Activated CD4-positive, alpha-beta memory T cell treated with anti-CD3 and anti-CD28 coated beads, Interleukin-2, amount 10 ng/mL, durations not matched to agents 7 days and 5 days (primary cell): ENCODE measurements at regions not wholly inside any gene's neighbourhood (a gene's known extent, or its start where the extent isn't known, plus 50 kb on each side); places are given as distances from the start of the nearest gene placed in this dataset.

Experiments used
- CTCF ChIA-PET: fragments of 350-600 bp; sonication (Branson Sonifier 250); formaldehyde crosslinking; loops from one replicate; lab custom pipeline; 2021; ENCODE audit warnings: antibody characterized with exemption, inconsistent platforms; lab: Charles Lee
- POLR2A ChIA-PET: fragments of 350-600 bp; sonication (Branson Sonifier 250); formaldehyde crosslinking; loops from one replicate; lab custom pipeline; 2021; ENCODE audit warnings: antibody characterized with exemption; lab: Charles Lee
- DNase-seq: peaks from one replicate; pipeline ENCODE4 v3.0.0-alpha.2; 2020
- H3K27ac Mint-ChIP-seq: one replicate; pipeline ENCODE4 v1.8.0; 2021; ENCODE audit warnings: mild to moderate bottlenecking, mixed read lengths
- H3K27me3 Mint-ChIP-seq: one replicate; pipeline ENCODE4 v1.8.0; 2021; ENCODE audit warnings: mixed read lengths
- H3K36me3 Mint-ChIP-seq: one replicate; pipeline ENCODE4 v1.8.0; 2021; ENCODE audit warnings: low read depth, mixed read lengths
- H3K4me1 Mint-ChIP-seq: one replicate; pipeline ENCODE4 v1.8.0; 2021; ENCODE audit warnings: mixed read lengths
- H3K4me3 Mint-ChIP-seq: one replicate; pipeline ENCODE4 v1.8.0; 2021; ENCODE audit warnings: mild to moderate bottlenecking, mixed read lengths
- H3K9me3 Mint-ChIP-seq: one replicate; pipeline ENCODE4 v1.8.0; 2021; ENCODE audit warnings: mixed read lengths

DNA sequence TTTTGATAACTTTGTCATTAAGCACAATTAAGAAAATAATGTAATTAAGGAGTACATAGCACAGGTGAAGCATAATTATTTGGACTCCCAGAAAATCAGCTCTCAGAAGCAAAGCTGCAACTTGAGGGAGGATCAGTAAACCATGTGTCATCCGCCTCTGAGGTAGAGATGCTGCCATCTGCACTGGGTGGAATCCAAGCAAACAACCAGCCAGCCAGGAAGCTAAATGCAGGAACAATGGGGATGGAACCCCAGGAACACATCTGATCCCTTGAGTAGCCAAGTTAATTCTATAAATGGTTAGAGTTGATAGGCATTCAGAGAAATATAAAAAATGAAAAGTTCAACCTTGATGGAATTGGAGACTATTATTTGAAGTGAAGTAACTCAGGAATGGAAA, 520.2 kb downstream of the RFC3 start:
- DNase-seq, result no peak
- POLR2A ChIA-PET, result no interaction called here
- Mint-ChIP-seq H3K27me3 (no peaks in the 10 kb centered on the region), H3K9me3 (peaks cover 8% of the 10 kb centered on the region), H3K36me3 (no peaks in the 10 kb centered on the region), H3K27ac (no peak overlapping the region), H3K4me3 (no peak overlapping the region), H3K4me1 (no peaks in the 10 kb centered on the region)
- CTCF ChIA-PET, result no interaction called here

DNA sequence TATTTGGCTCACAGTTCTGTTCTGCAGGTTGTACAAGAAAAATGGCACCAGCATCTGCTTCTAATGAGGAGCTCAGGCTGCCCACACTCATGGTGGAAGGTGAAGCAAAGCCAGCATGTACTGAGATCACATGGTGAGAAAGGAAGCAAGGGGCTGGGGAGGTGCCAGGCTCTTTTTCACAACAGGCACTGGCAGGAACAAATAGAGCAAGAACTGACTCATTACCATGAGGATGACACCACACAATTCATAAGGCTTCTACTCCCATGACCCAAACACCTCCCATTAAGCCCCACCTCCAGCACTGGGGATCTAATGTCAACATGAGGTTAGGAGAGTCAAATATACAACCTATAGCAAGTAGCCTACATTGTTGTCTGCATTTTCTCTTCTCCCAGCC, 522.6 kb downstream of the RFC3 start:
- no peak overlapping the region for H3K27ac Mint-ChIP-seq
- ChIA-PET POLR2A (no interaction called here), CTCF (no interaction called here)
- H3K4me1 Mint-ChIP-seq, result no peaks in the 10 kb centered on the region
- no peak overlapping the region for H3K4me3 Mint-ChIP-seq
- no peaks in the 10 kb centered on the region for H3K36me3 Mint-ChIP-seq
- H3K27me3 Mint-ChIP-seq, result no peaks in the 10 kb centered on the region
- peaks cover 4% of the 10 kb centered on the region for H3K9me3 Mint-ChIP-seq
- DNase-seq, result no peak

DNA sequence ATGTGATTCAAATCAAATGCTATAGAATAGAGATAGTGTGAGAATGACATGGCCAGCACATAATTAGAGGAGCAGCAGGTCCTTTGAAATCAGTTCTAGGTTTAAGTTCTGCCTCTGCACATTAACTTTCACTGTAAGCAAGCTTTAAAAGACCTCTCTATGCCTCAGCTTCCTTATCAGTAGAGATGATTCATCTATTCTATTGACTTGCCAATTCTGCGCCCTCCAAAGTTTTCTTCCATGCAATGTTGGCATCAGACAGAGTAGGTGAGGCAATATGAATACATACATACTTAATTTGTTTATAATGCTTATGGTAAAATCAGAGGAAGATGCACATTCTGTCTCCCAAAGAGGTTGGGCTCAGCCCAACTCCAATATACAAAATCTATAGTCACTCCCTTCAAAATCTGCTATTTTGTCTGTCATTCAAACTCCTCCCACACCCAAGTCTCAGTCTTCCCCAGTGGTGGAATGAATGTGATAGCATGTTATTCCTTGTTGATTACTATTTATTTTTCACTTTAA, 525.5 kb downstream of the RFC3 start:
- no peak for DNase-seq
- no peak overlapping the region for H3K4me3 Mint-ChIP-seq
- H3K27me3 Mint-ChIP-seq, result no peaks in the 10 kb centered on the region
- ChIA-PET CTCF (no interaction called here), POLR2A (no interaction called here)
- H3K27ac Mint-ChIP-seq, result no peak overlapping the region
- H3K36me3 Mint-ChIP-seq, result no peaks in the 10 kb centered on the region
- peaks cover 4% of the 10 kb centered on the region for H3K9me3 Mint-ChIP-seq
- no peaks in the 10 kb centered on the region for H3K4me1 Mint-ChIP-seq

DNA sequence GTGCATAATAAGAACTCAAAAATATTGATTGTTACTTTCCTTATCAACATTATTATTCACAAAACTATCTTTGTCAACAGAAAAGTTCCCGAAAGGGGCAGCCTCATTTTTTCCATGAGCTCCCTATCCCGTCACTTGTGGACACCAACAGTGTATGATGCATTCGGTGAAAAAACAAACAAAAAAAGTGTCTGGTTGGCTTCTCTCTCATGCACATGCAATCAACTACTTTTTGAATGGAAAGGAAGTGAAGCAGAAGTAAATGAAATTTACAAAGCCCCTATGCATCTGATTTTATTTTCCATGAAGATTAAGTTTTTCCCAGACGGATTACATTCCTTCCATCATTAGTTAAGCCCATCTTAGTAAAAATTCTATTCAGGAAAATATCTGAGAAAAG, 526.9 kb downstream of the RFC3 start:
- CTCF ChIA-PET, result no interaction called here
- H3K27me3 Mint-ChIP-seq, result no peaks in the 10 kb centered on the region

DNA sequence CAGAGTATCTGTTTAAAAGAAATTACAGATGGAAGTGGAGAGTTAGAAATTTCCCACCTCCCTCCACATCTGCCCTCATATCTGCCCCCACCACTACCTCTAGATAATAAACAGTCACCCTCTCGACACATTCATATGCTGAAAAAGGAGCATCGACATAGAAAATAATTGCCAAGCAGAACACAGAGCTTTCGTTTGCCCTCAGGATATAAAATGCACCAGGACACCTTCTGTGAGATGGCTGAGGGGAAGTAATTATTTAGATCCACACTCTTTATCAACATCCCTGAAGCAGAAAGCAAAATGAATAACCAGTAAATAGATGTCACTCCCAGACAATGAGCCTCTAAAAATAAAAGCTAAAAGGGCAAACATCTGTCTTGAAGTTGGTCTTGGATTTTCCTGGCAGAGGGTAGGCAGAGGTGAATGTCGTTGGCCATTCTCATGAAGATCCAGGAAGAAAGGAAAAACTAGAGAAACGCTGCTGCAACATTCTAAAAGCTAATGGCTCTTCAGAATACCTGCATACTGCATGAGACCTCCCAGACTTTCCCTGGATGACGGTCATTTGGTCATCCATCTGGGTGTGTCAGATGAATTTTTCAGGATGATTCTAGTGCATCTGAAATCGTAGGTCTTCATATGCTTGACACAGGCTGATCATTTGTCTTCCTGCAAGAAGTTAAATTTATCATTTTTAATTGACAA, 527.5 kb downstream of the RFC3 start:
- CTCF ChIA-PET, result no interaction called here
- Mint-ChIP-seq H3K4me1 (no peaks in the 10 kb centered on the region), H3K4me3 (no peak overlapping the region), H3K9me3 (peaks cover 5% of the 10 kb centered on the region), H3K27ac (no peak overlapping the region), H3K36me3 (no peaks in the 10 kb centered on the region), H3K27me3 (no peaks in the 10 kb centered on the region)
- POLR2A ChIA-PET, result no interaction called here
- no peak for DNase-seq

More for the DNA sequence above, 526.9 kb downstream of the RFC3 start:
- Mint-ChIP-seq H3K27ac (no peak overlapping the region), H3K4me3 (no peak overlapping the region), H3K4me1 (no peaks in the 10 kb centered on the region), H3K9me3 (peaks cover 4% of the 10 kb centered on the region), H3K36me3 (no peaks in the 10 kb centered on the region)
- DNase-seq, result no peak
- POLR2A ChIA-PET, result no interaction called here

DNA sequence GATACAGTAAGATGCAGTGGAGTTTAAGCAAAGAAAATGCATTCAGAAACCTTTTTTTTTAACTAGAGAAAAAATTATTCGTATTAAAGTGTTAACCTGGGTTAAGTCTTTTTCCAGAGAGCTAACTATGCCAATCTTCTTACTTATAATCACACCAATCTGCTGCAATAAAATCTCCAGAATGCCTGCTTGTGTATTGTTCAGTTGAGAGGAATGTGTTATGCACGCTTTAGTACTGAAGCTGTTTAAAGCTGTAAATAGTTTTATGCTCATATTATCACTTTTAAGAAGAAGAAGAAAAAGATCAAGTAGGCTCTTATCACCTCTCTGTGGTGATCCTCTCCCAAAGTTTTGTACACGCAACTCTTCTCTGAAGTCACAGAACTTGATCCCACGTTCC, 528.7 kb downstream of the RFC3 start:
- Mint-ChIP-seq H3K9me3 (peaks cover 12% of the 10 kb centered on the region), H3K36me3 (no peaks in the 10 kb centered on the region), H3K4me3 (no peak overlapping the region), H3K27ac (no peak overlapping the region), H3K4me1 (no peaks in the 10 kb centered on the region), H3K27me3 (no peaks in the 10 kb centered on the region)
- CTCF ChIA-PET, result no interaction called here
- POLR2A ChIA-PET, result no interaction called here
- no peak for DNase-seq

DNA sequence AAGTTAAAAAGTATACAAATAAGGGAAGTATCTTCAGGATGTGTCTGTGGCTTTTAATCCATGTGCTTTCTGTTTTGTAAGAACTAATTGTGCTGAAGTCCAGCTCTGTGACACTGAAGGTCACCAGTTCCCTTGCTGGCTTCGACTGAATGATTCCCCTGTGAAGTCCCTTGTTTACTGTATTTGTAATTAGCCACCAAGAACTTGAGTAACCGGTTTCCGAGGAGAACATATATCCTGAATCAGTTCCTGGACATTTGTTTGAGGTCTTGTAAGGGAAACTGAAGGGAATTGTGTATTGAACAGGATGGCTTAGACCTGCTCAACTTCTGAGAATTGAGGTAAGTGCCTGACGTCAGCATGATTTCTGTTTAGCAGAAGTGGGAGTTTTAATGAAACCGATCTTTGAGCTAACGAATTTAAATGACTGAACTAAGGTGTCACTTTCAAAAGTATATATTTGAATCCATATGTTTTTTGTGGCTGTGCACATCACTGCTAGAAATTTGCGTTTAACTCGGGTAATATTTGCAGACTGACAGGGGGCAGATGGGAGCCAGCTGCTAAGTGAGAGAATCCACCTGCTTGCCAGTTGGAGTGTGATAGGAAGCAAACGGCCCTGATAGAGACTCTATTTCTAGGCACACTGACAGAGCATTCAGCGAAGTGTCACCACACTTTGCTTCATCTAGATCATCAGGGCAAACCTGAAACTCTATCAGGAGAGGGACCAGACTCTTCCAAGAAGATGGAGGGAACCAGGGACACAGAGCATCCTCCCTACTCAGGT, 530.0 kb downstream of the RFC3 start:
- DNase-seq, result no peak
- ChIA-PET POLR2A (no interaction called here), CTCF (no interaction called here)
- Mint-ChIP-seq H3K9me3 (peaks cover 10% of the 10 kb centered on the region), H3K4me3 (no peak overlapping the region), H3K27ac (no peak overlapping the region), H3K4me1 (no peaks in the 10 kb centered on the region), H3K36me3 (no peaks in the 10 kb centered on the region), H3K27me3 (no peaks in the 10 kb centered on the region)

DNA sequence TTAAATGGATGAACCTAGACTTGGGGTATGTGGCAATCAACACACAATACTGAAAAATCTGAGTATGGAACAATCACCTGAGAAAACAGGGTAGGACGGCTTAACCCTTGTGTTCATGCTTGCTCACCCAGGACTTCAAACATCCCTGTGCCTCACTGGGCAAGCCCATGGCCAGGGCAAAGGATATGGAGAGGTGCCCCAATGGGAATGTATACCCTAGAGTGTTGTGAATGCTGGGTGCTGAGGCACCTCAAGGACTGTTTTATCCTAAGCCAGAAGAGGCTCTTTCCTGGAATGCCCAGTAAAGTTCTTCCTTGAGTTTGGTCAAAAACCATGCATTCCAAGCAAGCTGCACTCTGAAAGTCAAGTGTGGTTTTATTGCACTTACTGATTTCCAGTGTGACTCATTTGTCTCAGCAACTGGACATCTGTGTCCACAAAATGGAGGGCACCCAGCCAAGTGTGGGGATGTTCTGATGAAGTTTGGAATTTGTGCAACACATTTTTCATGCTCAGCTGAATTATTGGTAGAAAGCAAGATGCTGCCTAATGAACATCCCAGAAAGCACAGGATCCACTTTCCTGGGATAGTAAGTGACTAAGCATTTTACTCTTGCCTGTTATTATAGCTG, 531.3 kb downstream of the RFC3 start:
- peaks cover 10% of the 10 kb centered on the region for H3K9me3 Mint-ChIP-seq
- no peaks in the 10 kb centered on the region for H3K36me3 Mint-ChIP-seq
- no peak overlapping the region for H3K4me3 Mint-ChIP-seq
- POLR2A ChIA-PET, result no interaction called here
- DNase-seq, result no peak
- no peaks in the 10 kb centered on the region for H3K27me3 Mint-ChIP-seq
- H3K27ac Mint-ChIP-seq, result no peak overlapping the region
- no peaks in the 10 kb centered on the region for H3K4me1 Mint-ChIP-seq
- CTCF ChIA-PET, result no interaction called here

DNA sequence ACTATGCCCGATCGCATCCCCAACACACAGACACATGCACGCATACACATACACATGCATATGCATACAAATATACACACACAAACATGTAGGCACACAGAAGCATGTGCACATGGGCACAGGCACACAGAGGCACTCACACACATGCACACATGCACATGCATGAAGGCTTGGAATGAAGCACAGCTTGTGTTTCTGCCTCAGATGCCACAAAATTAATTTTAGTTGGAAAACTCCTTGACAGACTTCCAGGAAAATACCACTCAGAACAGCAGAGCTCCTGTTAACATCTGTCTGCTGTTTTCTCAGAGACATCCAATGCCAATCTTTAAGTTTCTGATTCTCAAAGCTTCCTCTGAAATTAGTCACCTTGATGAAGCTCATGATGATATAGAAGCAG, 532.7 kb downstream of the RFC3 start:
- Mint-ChIP-seq H3K9me3 (peaks cover 16% of the 10 kb centered on the region), H3K36me3 (no peaks in the 10 kb centered on the region), H3K4me1 (no peaks in the 10 kb centered on the region), H3K4me3 (no peak overlapping the region), H3K27me3 (no peaks in the 10 kb centered on the region), H3K27ac (no peak overlapping the region)
- POLR2A ChIA-PET, result no interaction called here
- CTCF ChIA-PET, result no interaction called here
- DNase-seq, result no peak

DNA sequence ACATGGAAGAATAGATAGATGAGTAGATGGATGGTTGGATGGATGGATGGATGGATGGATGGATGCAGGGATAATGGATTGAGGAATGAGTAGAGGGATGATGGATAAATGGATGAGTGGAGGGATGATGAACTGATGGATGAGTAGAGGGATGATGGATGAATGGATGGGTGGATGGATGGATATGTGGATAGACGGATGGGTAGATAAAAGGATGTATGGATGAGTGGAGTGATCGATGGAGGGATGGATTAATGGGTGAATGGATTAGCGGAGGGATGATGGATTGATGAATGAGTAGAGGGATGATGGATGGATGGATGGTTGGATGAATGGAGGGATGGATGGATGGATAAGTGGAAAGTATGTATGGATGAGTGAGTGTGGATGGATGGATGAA, 533.2 kb downstream of the RFC3 start:
- Mint-ChIP-seq H3K9me3 (peaks cover 16% of the 10 kb centered on the region), H3K4me3 (no peak overlapping the region), H3K4me1 (no peaks in the 10 kb centered on the region), H3K27me3 (no peaks in the 10 kb centered on the region), H3K36me3 (no peaks in the 10 kb centered on the region), H3K27ac (no peak overlapping the region)
- ChIA-PET POLR2A (no interaction called here), CTCF (no interaction called here)
- DNase-seq, result no peak

DNA sequence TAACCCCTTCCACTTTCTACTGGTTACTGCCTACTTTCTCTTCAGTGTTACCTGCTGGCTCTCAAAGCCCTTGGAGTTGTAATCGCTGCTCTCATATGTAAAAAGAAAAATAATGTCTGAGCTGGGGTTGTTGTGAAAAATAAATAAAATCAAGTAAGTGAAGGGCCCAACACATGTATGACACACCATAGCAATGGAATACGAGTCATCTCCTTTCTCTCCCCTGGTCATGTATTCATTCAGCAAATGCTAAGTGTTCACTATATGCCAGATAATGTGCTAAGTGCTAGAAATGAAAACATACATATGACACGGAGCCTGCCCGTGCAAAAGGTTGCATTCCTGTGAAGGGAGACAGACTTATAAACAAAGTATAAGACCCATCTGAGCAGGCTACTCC, 535.0 kb downstream of the RFC3 start:
- no peak for DNase-seq
- peaks cover 20% of the 10 kb centered on the region for H3K9me3 Mint-ChIP-seq
- ChIA-PET CTCF (no interaction called here), POLR2A (no interaction called here)
- H3K4me3 Mint-ChIP-seq, result no peak overlapping the region
- H3K36me3 Mint-ChIP-seq, result no peaks in the 10 kb centered on the region
- H3K27ac Mint-ChIP-seq, result no peak overlapping the region
- no peaks in the 10 kb centered on the region for H3K4me1 Mint-ChIP-seq
- H3K27me3 Mint-ChIP-seq, result no peaks in the 10 kb centered on the region

DNA sequence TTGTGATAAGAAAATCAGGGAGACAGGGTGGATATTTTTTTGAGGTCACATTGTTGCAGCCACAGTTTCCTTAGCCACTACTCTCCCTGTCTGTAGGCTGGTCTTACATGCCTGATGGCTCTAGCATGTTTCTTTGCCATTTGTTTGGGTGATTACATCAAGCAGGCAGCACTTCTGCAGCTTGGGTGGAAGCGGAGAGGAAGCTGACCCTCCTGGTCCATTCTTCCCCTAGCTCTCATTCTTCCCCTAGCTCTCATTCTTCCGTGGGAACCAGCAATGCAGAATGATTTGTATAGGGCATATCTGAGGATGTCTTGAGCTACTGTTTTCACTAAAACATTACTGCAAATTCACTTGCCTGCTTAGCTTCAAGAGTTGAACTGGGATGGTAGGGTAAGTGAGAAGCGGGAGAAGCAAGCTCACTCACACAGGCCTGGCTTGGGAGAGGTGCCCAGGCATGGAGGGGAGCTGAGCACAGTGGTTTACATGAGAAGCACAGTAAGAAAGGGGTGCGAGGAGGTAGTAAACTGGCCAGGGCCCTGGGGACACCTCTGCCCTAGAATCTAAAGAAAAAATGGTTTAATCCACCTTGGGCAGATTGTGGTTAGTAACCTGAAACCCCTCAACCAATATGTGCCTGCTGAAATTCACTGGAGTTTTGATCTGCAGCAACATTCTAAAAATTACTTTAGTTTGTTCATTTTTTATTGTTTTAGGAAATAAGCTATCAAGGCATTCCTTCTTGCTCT, 538.9 kb downstream of the RFC3 start:
- Mint-ChIP-seq H3K4me3 (no peak overlapping the region), H3K4me1 (no peaks in the 10 kb centered on the region), H3K27me3 (no peaks in the 10 kb centered on the region), H3K9me3 (peaks cover 11% of the 10 kb centered on the region), H3K27ac (no peak overlapping the region), H3K36me3 (no peaks in the 10 kb centered on the region)
- ChIA-PET CTCF (no interaction called here), POLR2A (no interaction called here)
- DNase-seq, result no peak
